Heart left ventricle (tissue), 13 donors: ENCODE measurements at regions not wholly inside any gene's neighbourhood (a gene's known extent, or its start where the extent isn't known, plus 50 kb on each side); places are given as distances from the start of the nearest gene placed in this dataset.

Experiments used
- POLR2A ChIP-seq, 2 donors: fragments of 450-650 bp; IDR thresholded peaks; one replicate each; pipeline ENCODE4 v1.6.1; 2017; ENCODE audit warnings: antibody characterized with exemption in 2 of 2, mild to moderate bottlenecking in 2 of 2, moderate library complexity in 2 of 2
- TF ChIP-seq, protein P1 (sequence below), 12 donors: fragments of 200-600 bp; sonication (generic) in 4 of 12; IDR thresholded peaks; one replicate each; pipeline versions ENCODE4 v1.5.0 to v1.8.0; 2018 to 2022; ENCODE audit warnings: antibody characterized with exemption in 12 of 12, mild to moderate bottlenecking in 5 of 12
- donor health status: ischemic (EF 13 %, LVEDD 7.1; RV severe dilation, severe dysfunction).
- donor health status: DM: no; HTN: yes; CAD: no.
- donor health status: DM: no; HTN: no; CAD: no.
- donor health status: ischemic (EF 25% LVEDD 6.9; RV normal size, moderate dysfunction).
- donor health status: ischemic (EF 25% LVEDD 5.7; RV mildly dilated, moderate dysfunction).
- donor health status: ischemic (EF 35%, LVEDD 5.7; RV mildly dilated, moderate dysfunction).
- donor health status: nonischemic (EF 11% LVEDD 7.7; RV severe dilation, severe dysfunction).
- donor health status: DM: yes; HTN: yes; CAD: no.
- donor health status: PGD.
- donor health status: ischemic (EF 29% LVEDD 5.4; RV normal size, mild dysfunction).
- donor health status: nonischemic (EF 23%, LVEDD 6.1; RV moderate dilation, normal function).

- TF ChIP-seq, protein P1, sequence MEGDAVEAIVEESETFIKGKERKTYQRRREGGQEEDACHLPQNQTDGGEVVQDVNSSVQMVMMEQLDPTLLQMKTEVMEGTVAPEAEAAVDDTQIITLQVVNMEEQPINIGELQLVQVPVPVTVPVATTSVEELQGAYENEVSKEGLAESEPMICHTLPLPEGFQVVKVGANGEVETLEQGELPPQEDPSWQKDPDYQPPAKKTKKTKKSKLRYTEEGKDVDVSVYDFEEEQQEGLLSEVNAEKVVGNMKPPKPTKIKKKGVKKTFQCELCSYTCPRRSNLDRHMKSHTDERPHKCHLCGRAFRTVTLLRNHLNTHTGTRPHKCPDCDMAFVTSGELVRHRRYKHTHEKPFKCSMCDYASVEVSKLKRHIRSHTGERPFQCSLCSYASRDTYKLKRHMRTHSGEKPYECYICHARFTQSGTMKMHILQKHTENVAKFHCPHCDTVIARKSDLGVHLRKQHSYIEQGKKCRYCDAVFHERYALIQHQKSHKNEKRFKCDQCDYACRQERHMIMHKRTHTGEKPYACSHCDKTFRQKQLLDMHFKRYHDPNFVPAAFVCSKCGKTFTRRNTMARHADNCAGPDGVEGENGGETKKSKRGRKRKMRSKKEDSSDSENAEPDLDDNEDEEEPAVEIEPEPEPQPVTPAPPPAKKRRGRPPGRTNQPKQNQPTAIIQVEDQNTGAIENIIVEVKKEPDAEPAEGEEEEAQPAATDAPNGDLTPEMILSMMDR (IDR thresholded peaks at IDR 0.05), result no peak
- TF ChIP-seq POLR2A (IDR thresholded peaks at IDR 0.05), result no peak
Measured at GRCh38 chr9:95754533-95755420, 120.7 kb upstream of the ERCC6L2 start.
